Esophagus muscularis mucosa (tissue), 3 donors: ENCODE measurements at regions not wholly inside any gene's neighbourhood (a gene's known extent, or its start where the extent isn't known, plus 50 kb on each side); places are given as distances from the start of the nearest gene placed in this dataset.

ENCODE experiments used
- CTCF ChIP-seq, 3 experiments: fragments of 200-600 bp in 2 of 3; fragments of 450-650 bp in 1 of 3; sonication (generic) in 2 of 3; IDR thresholded peaks; one replicate each; pipeline ENCODE4 v1.5.1; 2017 to 2019; ENCODE audit warnings: antibody characterized with exemption in 3 of 3, mild to moderate bottlenecking in 2 of 3, moderate library complexity in 1 of 3
- POLR2A ChIP-seq: fragments of 450-650 bp; IDR thresholded peaks from one replicate; pipeline ENCODE4 v1.6.1; 2017; ENCODE audit warnings: antibody characterized with exemption, moderate library complexity, mild to moderate bottlenecking, low read depth
- POLR2AphosphoS5 ChIP-seq, 2 donors: sonication (generic); formaldehyde crosslinking; IDR thresholded peaks; one replicate each; pipeline ENCODE4 v1.6.1; 2017; ENCODE audit warnings: antibody characterized with exemption in 2 of 2

DNA sequence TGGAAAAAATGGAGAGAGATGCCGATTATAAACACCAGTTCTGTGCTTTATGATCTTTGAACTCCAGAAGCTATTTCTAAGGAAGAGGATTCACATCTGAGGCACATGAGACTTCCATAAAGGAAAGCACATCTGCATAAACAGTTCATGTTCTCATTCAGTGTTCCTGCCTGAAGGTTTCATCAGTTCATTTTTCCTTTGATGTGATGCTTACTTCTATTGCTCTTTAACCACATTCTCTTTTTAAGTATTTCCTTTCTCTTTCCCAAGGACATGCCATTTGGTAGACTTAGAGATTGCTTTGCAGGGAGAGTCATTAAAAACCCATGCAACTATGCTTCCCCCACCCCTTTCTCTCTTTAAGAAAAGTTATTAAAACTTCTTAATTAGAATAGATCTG lies 387.0 kb upstream of the FLRT2 start:
- TF ChIP-seq POLR2AphosphoS5 (IDR thresholded peaks at IDR 0.05) (no peak), CTCF (IDR thresholded peaks at IDR 0.05) (no peak), POLR2A (no peak)
